Tibial nerve (tissue), 4 donors: ENCODE measurements at regions not wholly inside any gene's neighbourhood (a gene's known extent, or its start where the extent isn't known, plus 50 kb on each side); places are given as distances from the start of the nearest gene placed in this dataset.

ENCODE experiments used
- DNase-seq, 2 donors: peaks; one replicate each; pipeline ENCODE4 v3.0.0-alpha.2; 2019; ENCODE audit warnings: low spot score in 2 of 2
- H3K27ac ChIP-seq, 4 donors: fragments of 200-600 bp; sonication (generic) in 3 of 4; one replicate each; pipeline ENCODE4 v1.5.1; 2017 to 2019; ENCODE audit warnings: mild to moderate bottlenecking in 1 of 4
- H3K27me3 ChIP-seq, 2 donors: fragments of 200-600 bp; sonication (generic) in 1 of 2; one replicate each; pipeline versions ENCODE4 v1.5.1 to v1.6.0; 2017 to 2019
- H3K36me3 ChIP-seq, 3 donors: fragments of 200-600 bp; sonication (generic); one replicate each; pipeline ENCODE4 v1.5.1; 2018 to 2019
- H3K4me1 ChIP-seq, 4 donors: fragments of 200-600 bp; sonication (generic) in 3 of 4; one replicate each; pipeline ENCODE4 v1.5.1; 2017 to 2019
- H3K4me3 ChIP-seq, 4 donors: fragments of 200-600 bp; sonication (generic) in 3 of 4; one replicate each; pipeline ENCODE4 v1.5.1; 2017 to 2019; ENCODE audit warnings: mild to moderate bottlenecking in 1 of 4, moderate library complexity in 1 of 4
- H3K9me3 ChIP-seq, 4 donors: fragments of 200-600 bp; sonication (generic) in 3 of 4; one replicate each; pipeline ENCODE4 v1.5.1; 2017 to 2019
- CTCF ChIP-seq, 5 experiments: fragments of 200-600 bp in 3 of 5; fragments of 450-650 bp in 2 of 5; sonication (generic) in 3 of 5; IDR thresholded peaks; one replicate each; pipeline ENCODE4 v1.5.1; 2016 to 2019; ENCODE audit warnings: antibody characterized with exemption in 5 of 5, mild to moderate bottlenecking in 3 of 5, moderate library complexity in 2 of 5
- EP300 ChIP-seq, 2 donors: sonication (generic); formaldehyde crosslinking; IDR thresholded peaks; one replicate each; pipeline ENCODE4 v1.6.1; 2017; ENCODE audit warnings: antibody characterized with exemption in 2 of 2, mild to moderate bottlenecking in 1 of 2
- POLR2A ChIP-seq, 2 donors: fragments of 450-650 bp; IDR thresholded peaks; one replicate each; pipeline ENCODE4 v1.6.1; 2017; ENCODE audit warnings: antibody characterized with exemption in 2 of 2, mild to moderate bottlenecking in 2 of 2, moderate library complexity in 2 of 2
- WGBS, 2 donors: methylation state at CpG; one replicate each; pipeline ENCODE4 v1.1.5; 2018; 5-methylcytosine and 5-hydroxymethylcytosine counted together

DNA sequence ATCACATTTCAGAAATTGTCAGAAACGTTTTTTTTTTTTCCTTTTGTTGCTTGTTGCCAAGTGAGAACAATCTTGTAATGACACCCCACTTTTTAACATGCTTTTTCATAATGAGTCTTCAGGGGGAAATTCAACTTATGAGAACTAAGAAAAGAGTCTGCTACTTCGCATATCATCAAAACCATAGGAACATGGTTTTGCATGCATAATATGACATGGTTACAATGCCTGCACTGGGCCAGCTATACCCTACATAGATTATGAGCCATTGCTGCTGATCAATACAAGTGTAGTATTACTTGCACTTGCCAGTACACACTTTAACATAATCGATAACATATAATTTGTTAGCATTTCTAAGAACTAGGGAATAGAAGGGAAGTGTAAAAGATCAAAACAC is 191.0 kb upstream of the NBEA start:
- Histone ChIP-seq H3K27ac (no peak overlapping the region), H3K4me3 (no peak overlapping the region), H3K9me3 (no peaks in the 10 kb centered on the region), H3K36me3 (no peaks in the 10 kb centered on the region), H3K4me1 (peaks cover 0 to 9% (median 2%) of the 10 kb centered on the region in 4 donors), H3K27me3 (no peaks in the 10 kb centered on the region)
- TF ChIP-seq CTCF (IDR thresholded peaks at IDR 0.05) (no peak), EP300 (IDR thresholded peaks at IDR 0.05) (no peak), POLR2A (IDR thresholded peaks at IDR 0.05) (no peak)
- no peak for DNase-seq
- WGBS, 2 donors: 68 to 70% methylated on average over 3 of the region's 3 CpGs

DNA sequence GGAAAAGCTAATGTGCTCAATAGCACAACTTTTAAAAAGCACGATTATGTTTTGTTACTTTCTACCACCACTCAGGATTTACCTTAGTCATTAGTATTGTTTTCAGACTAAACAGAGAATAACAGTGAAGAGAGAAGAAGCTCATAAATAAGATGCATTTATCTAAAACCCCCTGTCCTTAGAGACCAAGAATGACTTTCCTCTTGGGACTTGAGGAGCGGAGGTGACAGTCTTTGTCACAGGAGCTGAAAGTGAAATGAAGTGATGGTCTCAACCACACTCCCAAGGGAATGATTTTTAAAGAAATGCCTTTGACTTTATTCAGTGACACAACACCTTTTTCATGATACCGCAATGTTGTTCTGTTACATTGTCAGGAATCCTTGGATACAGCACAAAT is 190.6 kb upstream of the NBEA start:
- Histone ChIP-seq H3K27ac (no peak overlapping the region), H3K27me3 (no peaks in the 10 kb centered on the region), H3K9me3 (no peaks in the 10 kb centered on the region), H3K36me3 (no peaks in the 10 kb centered on the region), H3K4me1 (peaks cover 0 to 9% (median 2%) of the 10 kb centered on the region in 4 donors), H3K4me3 (no peak overlapping the region)
- DNase-seq: no peak
- TF ChIP-seq CTCF (IDR thresholded peaks at IDR 0.05) (no peak), POLR2A (IDR thresholded peaks at IDR 0.05) (no peak), EP300 (IDR thresholded peaks at IDR 0.05) (no peak)
- WGBS, 2 donors: 86 to 89% methylated on average over 3 of the region's 3 CpGs

- Histone ChIP-seq H3K27me3 (no peaks in the 10 kb centered on the region), H3K36me3 (no peaks in the 10 kb centered on the region), H3K4me3 (no peak overlapping the region), H3K4me1 (peaks cover 0 to 9% (median 2%) of the 10 kb centered on the region in 4 donors), H3K27ac (no peak overlapping the region), H3K9me3 (no peaks in the 10 kb centered on the region)
- DNase-seq: no peak
- 80 to 83% methylated on average over 11 of the region's 11 CpGs for WGBS, 2 donors
- TF ChIP-seq CTCF (IDR thresholded peaks at IDR 0.05) (no peak), POLR2A (IDR thresholded peaks at IDR 0.05) (no peak), EP300 (IDR thresholded peaks at IDR 0.05) (no peak)
These were observed 189.6 kb upstream of the NBEA start for GRCh38 chr13:34752283-34752960.

DNA sequence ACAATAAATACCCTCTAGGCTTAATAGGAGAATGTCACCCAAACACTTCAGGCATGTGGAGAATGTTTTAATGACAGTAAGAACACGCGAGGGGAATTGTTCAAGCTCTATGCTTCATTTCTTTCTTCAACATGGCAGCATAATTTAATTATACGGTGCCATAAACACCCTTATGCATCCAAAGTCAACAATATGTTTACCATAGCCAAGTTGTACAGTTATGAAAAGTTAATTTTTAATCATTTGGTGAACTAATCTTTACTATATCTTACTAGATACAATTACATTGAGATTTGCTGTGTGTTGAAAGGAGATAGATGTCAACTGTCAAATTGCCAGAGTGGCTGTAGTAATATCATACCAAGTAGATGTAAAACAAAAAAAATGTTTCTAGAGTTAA is 185.9 kb upstream of the NBEA start:
- Histone ChIP-seq H3K27me3 (no peaks in the 10 kb centered on the region), H3K36me3 (no peaks in the 10 kb centered on the region), H3K4me3 (no peak overlapping the region), H3K27ac (no peak overlapping the region), H3K4me1 (no peaks in the 10 kb centered on the region), H3K9me3 (no peaks in the 10 kb centered on the region)
- TF ChIP-seq EP300 (IDR thresholded peaks at IDR 0.05) (no peak), CTCF (IDR thresholded peaks at IDR 0.05) (no peak), POLR2A (IDR thresholded peaks at IDR 0.05) (no peak)
- DNase-seq: no peak
- 70 to 77% methylated on average over 3 of the region's 3 CpGs for WGBS, 2 donors

DNA sequence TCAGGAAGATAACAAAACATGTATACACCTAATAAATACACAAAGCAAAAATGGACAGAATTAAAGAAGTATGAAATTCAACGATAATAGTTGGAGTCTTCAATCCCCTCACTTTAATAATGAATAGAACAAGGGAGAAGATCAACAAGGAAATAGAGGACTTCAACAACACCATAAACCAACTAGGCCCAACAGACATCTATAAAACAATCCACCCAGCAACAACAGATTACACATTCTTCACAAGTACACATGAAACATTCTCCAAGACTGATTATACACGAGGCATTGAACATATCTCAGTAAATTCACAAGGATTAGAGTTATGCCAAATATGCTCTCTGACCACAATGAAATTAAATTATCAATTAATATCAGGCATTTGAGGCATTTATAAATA is 185.5 kb upstream of the NBEA start:
- 79 to 84% methylated on average over 2 of the region's 2 CpGs for WGBS, 2 donors
- Histone ChIP-seq H3K9me3 (no peaks in the 10 kb centered on the region), H3K4me3 (no peak overlapping the region), H3K27ac (no peak overlapping the region), H3K36me3 (no peaks in the 10 kb centered on the region), H3K27me3 (no peaks in the 10 kb centered on the region), H3K4me1 (no peaks in the 10 kb centered on the region)
- TF ChIP-seq EP300 (IDR thresholded peaks at IDR 0.05): no peak
- no peak for TF ChIP-seq POLR2A (IDR thresholded peaks at IDR 0.05)
- no peak for TF ChIP-seq CTCF (IDR thresholded peaks at IDR 0.05)
- no peak for DNase-seq
